ENCODE measurements at regions not wholly inside any gene's neighbourhood (a gene's known extent, or its start where the extent isn't known, plus 50 kb on each side); places are given as distances from the start of the nearest gene placed in this dataset.

DNA sequence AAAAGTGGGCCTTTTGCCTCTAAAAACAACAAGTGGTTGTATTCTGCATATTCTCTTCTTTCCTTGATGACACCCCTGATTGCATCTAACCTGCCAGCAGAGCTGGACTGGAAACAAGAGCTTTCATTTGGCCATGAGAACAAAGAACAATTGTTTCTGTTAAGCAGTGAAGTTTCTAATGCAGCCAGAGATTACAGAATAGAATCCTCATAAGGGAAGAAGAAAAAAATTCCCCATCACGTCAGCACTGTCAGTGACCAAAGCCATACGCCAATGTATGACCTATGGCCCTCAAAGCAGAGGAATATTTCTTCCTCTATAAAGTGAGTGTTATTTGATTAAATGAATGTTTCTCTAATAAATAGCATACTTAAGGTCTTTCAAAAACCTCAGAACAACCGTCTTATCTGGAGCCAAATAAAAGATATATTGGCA, 529.1 kb upstream of the INTU start:
- no peak for TF ChIP-seq EZH2 (IDR thresholded peaks at IDR 0.05; ENCODE audit: low read length, missing control alignments)
- TF ChIP-seq, protein P1, sequence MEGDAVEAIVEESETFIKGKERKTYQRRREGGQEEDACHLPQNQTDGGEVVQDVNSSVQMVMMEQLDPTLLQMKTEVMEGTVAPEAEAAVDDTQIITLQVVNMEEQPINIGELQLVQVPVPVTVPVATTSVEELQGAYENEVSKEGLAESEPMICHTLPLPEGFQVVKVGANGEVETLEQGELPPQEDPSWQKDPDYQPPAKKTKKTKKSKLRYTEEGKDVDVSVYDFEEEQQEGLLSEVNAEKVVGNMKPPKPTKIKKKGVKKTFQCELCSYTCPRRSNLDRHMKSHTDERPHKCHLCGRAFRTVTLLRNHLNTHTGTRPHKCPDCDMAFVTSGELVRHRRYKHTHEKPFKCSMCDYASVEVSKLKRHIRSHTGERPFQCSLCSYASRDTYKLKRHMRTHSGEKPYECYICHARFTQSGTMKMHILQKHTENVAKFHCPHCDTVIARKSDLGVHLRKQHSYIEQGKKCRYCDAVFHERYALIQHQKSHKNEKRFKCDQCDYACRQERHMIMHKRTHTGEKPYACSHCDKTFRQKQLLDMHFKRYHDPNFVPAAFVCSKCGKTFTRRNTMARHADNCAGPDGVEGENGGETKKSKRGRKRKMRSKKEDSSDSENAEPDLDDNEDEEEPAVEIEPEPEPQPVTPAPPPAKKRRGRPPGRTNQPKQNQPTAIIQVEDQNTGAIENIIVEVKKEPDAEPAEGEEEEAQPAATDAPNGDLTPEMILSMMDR (conservative IDR thresholded peaks at IDR 0.05 in 1 of 2, IDR thresholded peaks at IDR 0.05 in 1 of 2; ENCODE audit: low read depth in 1 of 2, low read length in 2 of 2), result no peak
- peak; percentile 50 to 56 for DNase-seq (ENCODE audit: low read depth in 2 of 2)
- H3K36me3 ChIP-seq (ENCODE audit: control insufficient read depth, insufficient read depth, low read length), result no peaks in the 10 kb centered on the region
- H3K4me1 ChIP-seq (ENCODE audit: control insufficient read depth, extremely low read depth, insufficient read depth, low read length), result no peaks in the 10 kb centered on the region
- H3K9me3 ChIP-seq (ENCODE audit: control insufficient read depth, insufficient read depth, low read depth, low read length), result no peaks in the 10 kb centered on the region
- no peaks in the 10 kb centered on the region for H4K20me1 ChIP-seq (ENCODE audit: control insufficient read depth, extremely low read depth, insufficient read depth, low read length)
- no peaks in the 10 kb centered on the region for H3K27me3 ChIP-seq (ENCODE audit: control insufficient read depth, insufficient read depth, low read length)
- no peak overlapping the region for H3K27ac ChIP-seq (ENCODE audit: insufficient read depth, low read length)
- H3K79me2 ChIP-seq (ENCODE audit: control insufficient read depth, insufficient read depth, low read length), result no peaks in the 10 kb centered on the region
- H2AFZ ChIP-seq (ENCODE audit: low read length), result no peak overlapping the region
- no peak overlapping the region for H3K4me2 ChIP-seq (ENCODE audit: extremely low read depth, insufficient read depth, low read length)
- no peak overlapping the region for H3K9ac ChIP-seq (ENCODE audit: insufficient read depth, low read length)
- no peak overlapping the region for H3K4me3 ChIP-seq (replicated peaks in 1 of 4; ENCODE audit: control extremely low read depth in 1 of 4, insufficient read depth in 1 of 4, low read depth in 3 of 4, low read length in 4 of 4)

DNA sequence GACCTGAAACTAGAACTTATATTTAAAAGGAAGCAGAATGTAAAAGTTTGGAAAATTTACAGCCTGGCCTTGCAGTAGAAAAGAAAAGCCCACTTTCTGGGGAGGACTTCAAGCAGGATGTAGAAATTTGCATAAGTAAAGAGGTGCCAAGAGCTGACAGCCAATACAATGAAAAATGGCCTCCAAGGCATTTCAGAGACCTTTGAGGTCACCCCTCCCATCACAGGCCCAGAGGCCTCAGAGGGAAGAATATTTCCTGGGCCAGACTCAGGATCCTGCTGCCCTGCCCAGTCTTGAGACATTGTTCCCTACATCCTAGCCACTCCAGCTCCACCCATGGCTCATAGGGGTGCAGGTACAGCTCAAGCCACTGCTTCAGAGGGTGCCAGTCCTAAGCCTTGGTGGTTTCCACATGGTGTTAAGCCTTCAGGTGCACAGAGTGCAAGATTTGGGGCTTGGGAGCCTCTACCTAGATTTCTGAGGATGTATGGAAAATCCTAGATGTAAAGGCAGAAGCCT, 518.9 kb upstream of the INTU start:
- Histone ChIP-seq H3K36me3 (ENCODE audit: control insufficient read depth, insufficient read depth, low read length) (no peaks in the 10 kb centered on the region), H3K9ac (ENCODE audit: insufficient read depth, low read length) (no peak overlapping the region), H3K79me2 (ENCODE audit: control insufficient read depth, insufficient read depth, low read length) (no peaks in the 10 kb centered on the region), H3K27ac (ENCODE audit: insufficient read depth, low read length) (no peak overlapping the region), H4K20me1 (ENCODE audit: control insufficient read depth, extremely low read depth, insufficient read depth, low read length) (no peaks in the 10 kb centered on the region), H2AFZ (ENCODE audit: low read length) (no peak overlapping the region), H3K4me3 (replicated peaks in 1 of 4; ENCODE audit: control extremely low read depth in 1 of 4, insufficient read depth in 1 of 4, low read depth in 3 of 4, low read length in 4 of 4) (no peak overlapping the region), H3K9me3 (ENCODE audit: control insufficient read depth, insufficient read depth, low read depth, low read length) (no peaks in the 10 kb centered on the region), H3K27me3 (ENCODE audit: control insufficient read depth, insufficient read depth, low read length) (no peaks in the 10 kb centered on the region), H3K4me1 (ENCODE audit: control insufficient read depth, extremely low read depth, insufficient read depth, low read length) (no peaks in the 10 kb centered on the region), H3K4me2 (ENCODE audit: extremely low read depth, insufficient read depth, low read length) (no peak overlapping the region)
- TF ChIP-seq, protein P1 (conservative IDR thresholded peaks at IDR 0.05 in 1 of 2, IDR thresholded peaks at IDR 0.05 in 1 of 2; ENCODE audit: low read depth in 1 of 2, low read length in 2 of 2), result no peak
- TF ChIP-seq EZH2 (IDR thresholded peaks at IDR 0.05; ENCODE audit: low read length, missing control alignments), result no peak
- DNase-seq (ENCODE audit: low read depth in 2 of 2), result no peak

DNA sequence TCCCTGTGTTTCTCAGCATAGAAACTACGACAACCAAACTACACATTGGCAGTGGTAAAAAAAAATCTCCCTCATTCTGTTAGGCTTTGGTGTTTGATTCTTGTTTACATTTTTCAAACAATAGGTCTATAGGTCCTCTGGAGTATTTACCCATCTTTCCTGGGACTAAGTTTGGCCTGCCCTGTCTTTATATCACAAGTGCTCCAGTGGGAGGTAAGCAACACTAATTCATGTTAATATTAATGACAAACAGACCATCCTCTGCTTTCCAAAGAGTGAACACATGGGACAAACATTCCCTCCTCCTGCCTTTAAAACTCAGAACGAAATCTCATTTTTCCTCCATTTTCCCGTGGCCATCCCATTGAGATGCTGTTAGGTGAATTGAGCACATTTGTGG, 514.1 kb upstream of the INTU start:
- no peak for TF ChIP-seq EZH2 (IDR thresholded peaks at IDR 0.05; ENCODE audit: low read length, missing control alignments)
- TF ChIP-seq, protein P1 (conservative IDR thresholded peaks at IDR 0.05 in 1 of 2, IDR thresholded peaks at IDR 0.05 in 1 of 2; ENCODE audit: low read depth in 1 of 2, low read length in 2 of 2), result no peak
- Histone ChIP-seq H2AFZ (ENCODE audit: low read length) (no peak overlapping the region), H3K27me3 (ENCODE audit: control insufficient read depth, insufficient read depth, low read length) (no peaks in the 10 kb centered on the region), H3K9ac (ENCODE audit: insufficient read depth, low read length) (no peak overlapping the region), H3K36me3 (ENCODE audit: control insufficient read depth, insufficient read depth, low read length) (no peaks in the 10 kb centered on the region), H4K20me1 (ENCODE audit: control insufficient read depth, extremely low read depth, insufficient read depth, low read length) (no peaks in the 10 kb centered on the region), H3K4me1 (ENCODE audit: control insufficient read depth, extremely low read depth, insufficient read depth, low read length) (no peaks in the 10 kb centered on the region), H3K4me2 (ENCODE audit: extremely low read depth, insufficient read depth, low read length) (no peak overlapping the region), H3K9me3 (ENCODE audit: control insufficient read depth, insufficient read depth, low read depth, low read length) (no peaks in the 10 kb centered on the region), H3K4me3 (replicated peaks in 1 of 4; ENCODE audit: control extremely low read depth in 1 of 4, insufficient read depth in 1 of 4, low read depth in 3 of 4, low read length in 4 of 4) (no peak overlapping the region), H3K79me2 (ENCODE audit: control insufficient read depth, insufficient read depth, low read length) (no peaks in the 10 kb centered on the region), H3K27ac (ENCODE audit: insufficient read depth, low read length) (no peak overlapping the region)
- DNase-seq (ENCODE audit: low read depth in 2 of 2), result no peak

All from fibroblast of lung (primary cell).